ENCODE measurements at regions not wholly inside any gene's neighbourhood (a gene's known extent, or its start where the extent isn't known, plus 50 kb on each side); places are given as distances from the start of the nearest gene placed in this dataset.

DNA sequence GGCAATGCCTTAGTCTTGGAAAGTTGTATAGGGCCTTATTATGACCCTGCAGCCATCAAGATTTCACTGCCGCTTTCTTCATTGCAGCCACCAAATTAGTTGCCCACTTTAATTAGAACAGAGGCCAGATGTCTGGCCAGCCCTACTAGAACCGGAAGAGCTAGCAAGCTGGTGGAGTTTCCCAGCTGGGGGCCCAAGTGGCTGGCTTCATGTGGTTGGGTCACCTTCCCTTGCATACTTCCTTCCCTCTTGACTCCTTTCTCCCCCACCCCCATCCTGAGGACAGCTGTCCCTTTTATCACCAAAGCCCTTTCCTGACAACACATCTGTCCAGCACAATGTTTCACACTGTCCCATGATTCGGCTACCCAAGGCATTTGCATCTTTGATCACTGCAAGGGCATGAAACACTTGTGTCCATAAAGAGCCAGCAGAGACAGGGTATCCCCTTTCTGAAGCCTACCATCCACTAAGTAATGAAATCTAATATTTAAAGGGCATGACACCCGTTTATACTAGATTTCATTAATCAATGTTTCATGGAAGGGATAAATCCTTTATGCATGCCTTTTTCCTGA lies 187.2 kb downstream of the BCL11A start:
- intact Hi-C loops (cut with DNase I, micrococcal nuclease): no loop called here
- DNase-seq (no peak), ATAC-seq (peak; percentile 40)
- Histone ChIP-seq H3K4me1 (ENCODE audit: low read depth) (no peaks in the 10 kb centered on the region), H3K36me3 (ENCODE audit: low read depth) (no peaks in the 10 kb centered on the region), H3K4me3 (no peak overlapping the region), H3K9me3 (no peaks in the 10 kb centered on the region)
- TF ChIP-seq, protein P1, sequence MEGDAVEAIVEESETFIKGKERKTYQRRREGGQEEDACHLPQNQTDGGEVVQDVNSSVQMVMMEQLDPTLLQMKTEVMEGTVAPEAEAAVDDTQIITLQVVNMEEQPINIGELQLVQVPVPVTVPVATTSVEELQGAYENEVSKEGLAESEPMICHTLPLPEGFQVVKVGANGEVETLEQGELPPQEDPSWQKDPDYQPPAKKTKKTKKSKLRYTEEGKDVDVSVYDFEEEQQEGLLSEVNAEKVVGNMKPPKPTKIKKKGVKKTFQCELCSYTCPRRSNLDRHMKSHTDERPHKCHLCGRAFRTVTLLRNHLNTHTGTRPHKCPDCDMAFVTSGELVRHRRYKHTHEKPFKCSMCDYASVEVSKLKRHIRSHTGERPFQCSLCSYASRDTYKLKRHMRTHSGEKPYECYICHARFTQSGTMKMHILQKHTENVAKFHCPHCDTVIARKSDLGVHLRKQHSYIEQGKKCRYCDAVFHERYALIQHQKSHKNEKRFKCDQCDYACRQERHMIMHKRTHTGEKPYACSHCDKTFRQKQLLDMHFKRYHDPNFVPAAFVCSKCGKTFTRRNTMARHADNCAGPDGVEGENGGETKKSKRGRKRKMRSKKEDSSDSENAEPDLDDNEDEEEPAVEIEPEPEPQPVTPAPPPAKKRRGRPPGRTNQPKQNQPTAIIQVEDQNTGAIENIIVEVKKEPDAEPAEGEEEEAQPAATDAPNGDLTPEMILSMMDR (IDR thresholded peaks at IDR 0.05): no peak

DNA sequence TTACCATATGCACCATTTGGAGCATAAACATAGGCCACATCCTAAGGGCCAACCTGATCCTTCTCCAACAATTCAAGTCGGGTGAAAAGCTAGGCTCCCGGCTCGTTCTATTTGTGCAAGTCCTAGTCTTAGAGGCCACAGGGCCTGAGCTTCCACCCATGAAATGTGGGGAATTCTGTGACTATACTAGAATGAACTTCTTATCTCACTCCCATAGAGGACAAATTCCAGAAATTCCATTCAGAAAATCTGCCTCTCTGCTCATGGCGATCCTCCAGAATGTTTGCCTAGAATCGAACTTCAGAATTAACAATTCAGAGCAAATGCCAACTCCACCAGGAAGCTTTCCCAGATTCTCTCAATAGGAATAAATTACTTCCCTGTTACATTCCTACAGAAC lies 187.9 kb downstream of the BCL11A start:
- intact Hi-C loops (cut with DNase I, micrococcal nuclease): no loop called here
- ATAC-seq (no peak), DNase-seq (no peak)
- Histone ChIP-seq H3K4me3 (no peak overlapping the region), H3K4me1 (ENCODE audit: low read depth) (no peaks in the 10 kb centered on the region), H3K9me3 (no peaks in the 10 kb centered on the region), H3K36me3 (ENCODE audit: low read depth) (no peaks in the 10 kb centered on the region)
- TF ChIP-seq, protein P1 (IDR thresholded peaks at IDR 0.05): no peak

DNA sequence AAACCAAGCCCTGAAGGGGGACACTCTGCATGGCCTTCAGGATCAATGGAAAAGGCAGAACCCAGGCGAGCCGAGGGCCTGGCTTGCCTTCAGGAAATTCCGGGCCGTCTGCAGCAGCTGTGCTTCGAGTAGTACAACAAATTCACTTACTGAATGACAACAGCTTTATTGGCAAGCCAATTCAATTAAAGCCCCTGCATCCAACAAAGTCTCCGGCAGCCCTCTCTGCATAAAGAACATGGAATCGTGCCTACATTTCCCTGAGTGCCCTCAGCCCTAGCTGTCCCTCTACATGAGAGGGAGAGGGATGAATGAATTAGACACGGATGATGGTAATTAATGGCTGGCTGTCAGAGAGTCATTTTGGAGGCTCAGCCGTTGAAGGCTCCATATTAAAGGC lies 189.0 kb downstream of the BCL11A start:
- ATAC-seq: no peak
- TF ChIP-seq, protein P1 (IDR thresholded peaks at IDR 0.05): no peak
- Histone ChIP-seq H3K36me3 (ENCODE audit: low read depth) (no peaks in the 10 kb centered on the region), H3K4me1 (ENCODE audit: low read depth) (no peaks in the 10 kb centered on the region), H3K4me3 (no peak overlapping the region), H3K9me3 (no peaks in the 10 kb centered on the region)
- intact Hi-C loops (cut with DNase I, micrococcal nuclease): no loop called here
- DNase-seq: no peak

DNA sequence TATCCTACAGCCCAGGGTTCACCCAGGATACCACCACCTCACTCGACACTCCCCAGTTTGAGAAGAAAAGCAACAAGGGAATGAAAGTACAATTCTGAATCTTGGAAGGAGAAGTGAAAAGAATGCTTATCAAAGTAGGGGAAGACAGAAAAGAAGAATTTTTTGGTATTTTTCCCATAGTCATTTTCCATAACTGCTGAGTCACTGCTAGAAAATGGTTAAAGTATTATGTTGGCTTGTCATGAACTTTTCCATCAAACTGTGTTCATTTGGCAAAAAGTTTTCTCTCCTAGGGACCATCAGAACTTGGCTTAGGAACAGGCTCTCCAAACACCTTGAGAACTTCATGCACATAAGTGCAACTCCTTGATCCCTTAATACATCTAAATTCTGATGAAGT lies 192.0 kb downstream of the BCL11A start:
- Histone ChIP-seq H3K4me3 (no peak overlapping the region), H3K36me3 (ENCODE audit: low read depth) (no peaks in the 10 kb centered on the region), H3K4me1 (ENCODE audit: low read depth) (no peaks in the 10 kb centered on the region), H3K9me3 (no peaks in the 10 kb centered on the region)
- intact Hi-C loops (cut with DNase I, micrococcal nuclease): no loop called here
- DNase-seq (no peak), ATAC-seq (no peak)
- TF ChIP-seq, protein P1 (IDR thresholded peaks at IDR 0.05): no peak

DNA sequence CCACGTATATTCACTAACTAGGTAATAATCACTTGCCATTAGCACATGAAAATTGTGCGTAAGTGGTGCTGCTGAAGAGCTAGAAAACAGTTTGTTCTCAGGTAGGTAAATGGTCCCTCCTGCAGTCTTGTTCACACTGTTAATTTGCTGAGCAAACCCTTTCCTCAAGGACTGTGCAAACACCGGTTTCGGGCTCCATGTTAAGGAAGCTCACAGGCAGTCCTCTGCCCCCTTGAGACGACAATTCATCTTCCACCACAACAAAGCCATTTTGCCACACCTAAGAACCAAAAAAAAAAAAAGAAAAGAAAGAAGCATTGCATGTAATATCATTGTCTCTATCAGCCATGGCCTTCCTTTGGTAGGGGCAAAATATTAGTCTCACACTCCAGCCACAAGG lies 193.9 kb downstream of the BCL11A start:
- TF ChIP-seq, protein P1 (IDR thresholded peaks at IDR 0.05): no peak
- Histone ChIP-seq H3K4me3 (no peak overlapping the region), H3K36me3 (ENCODE audit: low read depth) (no peaks in the 10 kb centered on the region), H3K9me3 (no peaks in the 10 kb centered on the region), H3K4me1 (ENCODE audit: low read depth) (no peaks in the 10 kb centered on the region)
- no peak for DNase-seq
- ATAC-seq: no peak
- intact Hi-C loops (cut with DNase I, micrococcal nuclease): no loop called here

DNA sequence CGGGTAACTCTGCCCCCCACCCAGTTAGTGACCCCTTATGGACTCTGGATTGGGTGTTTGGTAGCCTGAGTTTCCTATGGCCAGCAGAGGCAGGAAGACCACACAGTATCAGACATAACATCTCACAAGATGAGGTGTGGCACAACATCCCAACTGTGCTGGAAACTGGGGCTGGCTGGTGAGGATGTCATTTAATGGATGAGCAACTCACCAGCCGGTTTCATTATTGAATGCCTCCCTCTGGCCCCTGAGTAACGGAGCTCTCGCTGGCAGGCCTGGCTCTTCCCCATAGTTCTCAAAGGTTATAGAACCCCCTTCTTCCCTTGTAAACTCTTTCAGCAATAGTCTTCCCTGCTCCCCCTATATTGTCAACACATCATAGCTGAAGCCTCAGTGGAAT lies 195.0 kb downstream of the BCL11A start:
- TF ChIP-seq, protein P1 (IDR thresholded peaks at IDR 0.05): no peak
- no peaks in the 10 kb centered on the region for H3K4me1 ChIP-seq (ENCODE audit: low read depth)
- no peaks in the 10 kb centered on the region for H3K36me3 ChIP-seq (ENCODE audit: low read depth)
- ATAC-seq: no peak
- H3K9me3 ChIP-seq: no peaks in the 10 kb centered on the region
- no peak overlapping the region for H3K4me3 ChIP-seq
- DNase-seq: no peak
- intact Hi-C loops (cut with DNase I, micrococcal nuclease): no loop called here
